SK-N-SH (cell line): ENCODE measurements at regions not wholly inside any gene's neighbourhood (a gene's known extent, or its start where the extent isn't known, plus 50 kb on each side); places are given as distances from the start of the nearest gene placed in this dataset.

Source experiments
- CTCF ChIA-PET: fragments of 300-600, 350-600 bp; formaldehyde crosslinking; extraction: SDS; loops from one replicate; lab custom pipeline; 2021; lab: Yijun Ruan, JAX
- POLR2A ChIA-PET: fragments of 350-600 bp; sonication (Branson Sonifier 250); formaldehyde crosslinking; extraction: SDS; loops from one replicate; lab custom pipeline; 2020; ENCODE audit warnings: antibody characterized with exemption, inconsistent platforms; lab: Yijun Ruan, JAX
- DNase-seq: peaks from one replicate; pipeline ENCODE4 v3.0.0; 2012
- H2AFZ ChIP-seq: fragments of 200-600 bp; sonication (generic); 2 replicates; pipeline ENCODE4 v1.8.1; 2016; ENCODE audit warnings: antibody characterized with exemption, mild to moderate bottlenecking, low read depth
- H3F3A ChIP-seq: fragments of 200-600 bp; sonication (generic); replicated peaks from 2 replicates; pipeline ENCODE3; 2016; ENCODE audit warnings: antibody characterized with exemption, mild to moderate bottlenecking; ENCODE audit not compliant: insufficient read depth
- H3K27ac ChIP-seq, 2 experiments: fragments of 200-500 bp in 1 of 2; fragments of 200-600 bp in 1 of 2; sonication (Bioruptor generic) in 1 of 2; sonication (generic), shearing (Covaris generic) in 1 of 2; 2 replicates each; pipeline versions ENCODE4 v1.5.1 to v1.6.1; 2014 to 2016; ENCODE audit warnings: low read depth in 2 of 2, inconsistent platforms in 1 of 2, low read length in 1 of 2, mild to moderate bottlenecking in 1 of 2, mixed read lengths in 1 of 2
- H3K27me3 ChIP-seq: fragments of 200-600 bp; sonication (generic), shearing (Covaris generic); 2 replicates; pipeline ENCODE4 v1.6.1; 2016; ENCODE audit warnings: mixed run types; ENCODE audit not compliant: insufficient read depth
- H3K36me3 ChIP-seq, 2 experiments: fragments of 200-500 bp in 1 of 2; fragments of 200-600 bp in 1 of 2; sonication (Bioruptor generic) in 1 of 2; sonication (generic) in 1 of 2; replicated peaks in 1 of 2; 2 replicates each; pipeline versions ENCODE3 to v1.5.1; 2014 to 2016; ENCODE audit warnings: low read length in 1 of 2, mild to moderate bottlenecking in 1 of 2; ENCODE audit not compliant: insufficient read depth in 2 of 2, control insufficient read depth in 1 of 2
- H3K4me1 ChIP-seq, 2 experiments: fragments of 200-500 bp in 1 of 2; fragments of 200-600 bp in 1 of 2; sonication (Bioruptor generic) in 1 of 2; sonication (generic), shearing (Covaris generic) in 1 of 2; 2 replicates each; pipeline versions ENCODE4 v1.5.1 to v1.6.1; 2014 to 2016; ENCODE audit warnings: low read depth in 1 of 2, low read length in 1 of 2, mixed run types in 1 of 2; ENCODE audit not compliant: insufficient read depth in 2 of 2, control insufficient read depth in 1 of 2
- H3K4me2 ChIP-seq: fragments of 200-600 bp; sonication (generic), shearing (Covaris generic); 2 replicates; pipeline ENCODE4 v1.6.1; 2017; ENCODE audit warnings: mixed run types
- H3K4me3 ChIP-seq, 2 experiments: fragments of 200-500 bp in 1 of 2; fragments of 200-600 bp in 1 of 2; sonication (Bioruptor generic) in 1 of 2; sonication (generic), shearing (Covaris generic) in 1 of 2; 2 replicates each; pipeline versions ENCODE4 v1.5.1 to v1.8.1; 2014 to 2016; ENCODE audit warnings: low read depth in 2 of 2, inconsistent platforms in 1 of 2, low read length in 1 of 2, mild to moderate bottlenecking in 1 of 2, mixed read lengths in 1 of 2, moderate library complexity in 1 of 2
- H3K79me2 ChIP-seq: fragments of 200-600 bp; sonication (generic); 2 replicates; pipeline ENCODE4 v1.8.1; 2017; ENCODE audit warnings: mild to moderate bottlenecking; ENCODE audit not compliant: insufficient read depth
- H3K9ac ChIP-seq: fragments of 200-600 bp; sonication (generic); 2 replicates; pipeline ENCODE4 v1.6.1; 2017; ENCODE audit warnings: mixed run types
- H3K9me2 ChIP-seq: fragments of 200-600 bp; sonication (generic); 2 replicates; pipeline ENCODE4 v1.6.1; 2017; ENCODE audit warnings: mixed run types
- H3K9me3 ChIP-seq: fragments of 200-600 bp; sonication (generic); 2 replicates; pipeline ENCODE4 v1.6.1; 2017; ENCODE audit warnings: mixed run types, mild to moderate bottlenecking, moderate library complexity
- H4K20me1 ChIP-seq: fragments of 200-600 bp; sonication (generic); 2 replicates; pipeline ENCODE4 v1.6.1; 2017; ENCODE audit warnings: mild to moderate bottlenecking, mixed run types; ENCODE audit not compliant: insufficient read depth
- FOSL2 ChIP-seq: IDR thresholded peaks from 2 replicates; pipeline ENCODE4 v1.4.0; 2012; ENCODE audit warnings: low read depth, mild to moderate bottlenecking, moderate library complexity, borderline replicate concordance
- FOXM1 ChIP-seq: IDR thresholded peaks from 2 replicates; pipeline ENCODE4 v1.4.0; 2012; ENCODE audit warnings: low read depth, mild to moderate bottlenecking
- GABPA ChIP-seq: IDR thresholded peaks from 2 replicates; pipeline ENCODE4 v1.4.0; 2012; ENCODE audit warnings: low read depth, mild to moderate bottlenecking
- IRF3 ChIP-seq: fragments of 150-350 bp; IDR thresholded peaks from 2 replicates; pipeline ENCODE4 v1.6.1; 2016; ENCODE audit warnings: mild to moderate bottlenecking, low read depth, low read length
- NFIC ChIP-seq: IDR thresholded peaks from 2 replicates; pipeline ENCODE4 v1.4.0; 2012; ENCODE audit warnings: borderline replicate concordance
- NRF1 ChIP-seq: IDR thresholded peaks from 2 replicates; pipeline ENCODE4 v1.6.1; 2012; ENCODE audit warnings: low read depth, mild to moderate bottlenecking, low read length
- PBX3 ChIP-seq: IDR thresholded peaks from 2 replicates; pipeline ENCODE4; 2012
- REST ChIP-seq: IDR thresholded peaks from 2 replicates; pipeline ENCODE4 v1.6.1; 2012; ENCODE audit warnings: mild to moderate bottlenecking, low read depth, low read length, moderate library complexity
- RFX5 ChIP-seq: IDR thresholded peaks from 2 replicates; pipeline ENCODE4 v1.6.1; 2012; ENCODE audit warnings: mild to moderate bottlenecking, improper control_type of control experiment, low read length
- USF2 ChIP-seq: fragments of 150-350 bp; IDR thresholded peaks from 2 replicates; pipeline ENCODE4 v1.6.1; 2017; ENCODE audit warnings: antibody characterized with exemption, low read length, low read depth, borderline replicate concordance
- YY1 ChIP-seq: IDR thresholded peaks from 2 replicates; pipeline ENCODE4 v1.4.0; 2012; ENCODE audit warnings: low read depth, mild to moderate bottlenecking
- ZBTB33 ChIP-seq: IDR thresholded peaks from 2 replicates; pipeline ENCODE4 v1.4.0; 2012; ENCODE audit warnings: low read depth, borderline replicate concordance
- WGBS: methylation state at CpG from one replicate; pipeline ENCODE4 v1.1.6; 2017; ENCODE audit warnings: low lambda C conversion rate; 5-methylcytosine and 5-hydroxymethylcytosine counted together

GRCh38 chr4:33737726-33738125, 2506.6 kb downstream of the ARAP2 start:
- ChIA-PET CTCF (no interaction called here), POLR2A (no interaction called here)
- no peaks in the 10 kb centered on the region for H3F3A ChIP-seq
- H2AFZ ChIP-seq: no peak overlapping the region
- no peaks in the 10 kb centered on the region for H3K4me1 ChIP-seq
- no peaks in the 10 kb centered on the region for H3K79me2 ChIP-seq
- no peak for DNase-seq
- H4K20me1 ChIP-seq: no peaks in the 10 kb centered on the region
- H3K36me3 ChIP-seq: no peaks in the 10 kb centered on the region
- 86% methylated on average over 2 of the region's 2 CpGs for WGBS
- no peaks in the 10 kb centered on the region for H3K9me2 ChIP-seq
- H3K4me2 ChIP-seq: no peak overlapping the region
- no peak overlapping the region for H3K27ac ChIP-seq
- H3K9ac ChIP-seq: no peak overlapping the region
- H3K9me3 ChIP-seq: no peaks in the 10 kb centered on the region
- H3K27me3 ChIP-seq: no peaks in the 10 kb centered on the region
- H3K4me3 ChIP-seq: no peak overlapping the region
- TF ChIP-seq USF2 (no peak), REST (no peak), FOXM1 (no peak), IRF3 (no peak), FOSL2 (no peak), NRF1 (no peak), GABPA (no peak), PBX3 (no peak), RFX5 (no peak), YY1 (no peak), NFIC (no peak), ZBTB33 (no peak)
